DOHH2 (cell line): ENCODE measurements at regions not wholly inside any gene's neighbourhood (a gene's known extent, or its start where the extent isn't known, plus 50 kb on each side); places are given as distances from the start of the nearest gene placed in this dataset.

ENCODE experiments used
- H3F3A ChIP-seq: fragments of 200-600 bp; sonication (generic), shearing (Covaris generic); 2 replicates; pipeline ENCODE4 v1.6.0; 2016; ENCODE audit warnings: antibody characterized with exemption, mild to moderate bottlenecking; ENCODE audit not compliant: control insufficient read depth, insufficient read depth
- H3K27ac ChIP-seq: fragments of 200-600 bp; sonication (generic); 2 replicates; pipeline ENCODE4 v1.5.1; 2014; ENCODE audit warnings: low read depth, mild to moderate bottlenecking, low read length, moderate library complexity
- H3K27me3 ChIP-seq: fragments of 200-600 bp; sonication (generic); 2 replicates; pipeline ENCODE4 v1.6.1; 2014; ENCODE audit warnings: mild to moderate bottlenecking, low read length, mixed read lengths; ENCODE audit not compliant: control insufficient read depth
- H3K36me3 ChIP-seq: fragments of 200-600 bp; sonication (generic); 2 replicates; pipeline ENCODE4 v1.6.1; 2014; ENCODE audit warnings: mild to moderate bottlenecking, low read length, moderate library complexity, mixed read lengths; ENCODE audit not compliant: control insufficient read depth
- H3K4me1 ChIP-seq: fragments of 200-600 bp; sonication (generic); 2 replicates; pipeline ENCODE4 v1.6.1; 2014; ENCODE audit warnings: mild to moderate bottlenecking, low read length, mixed read lengths; ENCODE audit not compliant: control insufficient read depth
- H3K4me2 ChIP-seq: fragments of 200-600 bp; sonication (generic); 2 replicates; pipeline ENCODE4 v1.6.0; 2014; ENCODE audit warnings: mild to moderate bottlenecking, low read length, moderate library complexity
- H3K4me3 ChIP-seq: fragments of 200-600 bp; sonication (generic); 2 replicates; pipeline ENCODE4 v1.5.1; 2014; ENCODE audit warnings: mild to moderate bottlenecking, low read length, mixed read lengths
- H3K79me2 ChIP-seq: fragments of 200-600 bp; sonication (generic); 2 replicates; pipeline ENCODE4 v1.6.1; 2014; ENCODE audit warnings: mild to moderate bottlenecking, low read length, mixed read lengths; ENCODE audit not compliant: control insufficient read depth
- H3K9me2 ChIP-seq: fragments of 200-600 bp; sonication (generic); replicated peaks from 2 replicates; pipeline ENCODE4 v1.6.1; 2014; ENCODE audit warnings: mild to moderate bottlenecking, low read length, mixed read lengths; ENCODE audit not compliant: control insufficient read depth
- H3K9me3 ChIP-seq: fragments of 200-600 bp; sonication (generic); 2 replicates; pipeline ENCODE4 v1.6.1; 2014; ENCODE audit warnings: antibody characterized with exemption, low read length, mixed read lengths; ENCODE audit not compliant: control insufficient read depth, insufficient read depth
- H4K20me1 ChIP-seq: fragments of 200-600 bp; sonication (generic); 2 replicates; pipeline ENCODE4 v1.6.0; 2014; ENCODE audit warnings: low read depth, mild to moderate bottlenecking, antibody characterized with exemption, low read length, moderate library complexity; ENCODE audit not compliant: control insufficient read depth, insufficient read depth
- EZH2phosphoT487 ChIP-seq: fragments of 200-600 bp; sonication (generic); IDR thresholded peaks from 2 replicates; pipeline ENCODE4 v1.6.1; 2017; ENCODE audit warnings: borderline replicate concordance, mild to moderate bottlenecking, antibody characterized with exemption, low read length, moderate library complexity, mixed read lengths
- TF ChIP-seq, protein P1 (sequence below): fragments of 200-600 bp; sonication (generic); IDR thresholded peaks from one replicate; pipeline ENCODE4 v1.5.1; 2014; ENCODE audit warnings: antibody characterized with exemption, mild to moderate bottlenecking, low read depth, low read length; ENCODE audit not compliant: poor library complexity, severe bottlenecking

DNA sequence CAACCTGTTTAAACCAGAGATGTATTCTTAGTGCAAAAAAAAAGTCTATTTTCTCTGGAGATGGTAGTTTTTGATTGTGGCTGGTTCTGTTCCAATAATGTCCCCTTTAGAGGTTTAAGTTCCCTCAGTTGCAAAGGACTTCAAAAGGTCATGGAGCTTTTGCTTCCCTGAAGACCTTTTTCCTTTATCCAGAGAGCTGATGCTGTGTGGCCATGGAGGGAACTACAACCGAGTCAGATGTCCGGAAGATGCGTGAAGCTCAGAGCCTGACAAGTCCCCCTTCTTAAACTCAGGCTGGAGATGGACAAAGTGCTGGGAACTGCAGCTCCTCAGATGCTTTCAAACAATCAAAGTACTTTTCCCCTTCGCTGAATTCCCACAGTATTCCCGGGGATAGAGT, 176.1 kb downstream of the TMEM18 start:
- H3K4me1 ChIP-seq = no peaks in the 10 kb centered on the region
- H4K20me1 ChIP-seq = no peaks in the 10 kb centered on the region
- no peak for TF ChIP-seq EZH2phosphoT487
- TF ChIP-seq, protein P1, sequence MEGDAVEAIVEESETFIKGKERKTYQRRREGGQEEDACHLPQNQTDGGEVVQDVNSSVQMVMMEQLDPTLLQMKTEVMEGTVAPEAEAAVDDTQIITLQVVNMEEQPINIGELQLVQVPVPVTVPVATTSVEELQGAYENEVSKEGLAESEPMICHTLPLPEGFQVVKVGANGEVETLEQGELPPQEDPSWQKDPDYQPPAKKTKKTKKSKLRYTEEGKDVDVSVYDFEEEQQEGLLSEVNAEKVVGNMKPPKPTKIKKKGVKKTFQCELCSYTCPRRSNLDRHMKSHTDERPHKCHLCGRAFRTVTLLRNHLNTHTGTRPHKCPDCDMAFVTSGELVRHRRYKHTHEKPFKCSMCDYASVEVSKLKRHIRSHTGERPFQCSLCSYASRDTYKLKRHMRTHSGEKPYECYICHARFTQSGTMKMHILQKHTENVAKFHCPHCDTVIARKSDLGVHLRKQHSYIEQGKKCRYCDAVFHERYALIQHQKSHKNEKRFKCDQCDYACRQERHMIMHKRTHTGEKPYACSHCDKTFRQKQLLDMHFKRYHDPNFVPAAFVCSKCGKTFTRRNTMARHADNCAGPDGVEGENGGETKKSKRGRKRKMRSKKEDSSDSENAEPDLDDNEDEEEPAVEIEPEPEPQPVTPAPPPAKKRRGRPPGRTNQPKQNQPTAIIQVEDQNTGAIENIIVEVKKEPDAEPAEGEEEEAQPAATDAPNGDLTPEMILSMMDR = no peak
- H3K36me3 ChIP-seq = no peaks in the 10 kb centered on the region
- H3K27me3 ChIP-seq = no peaks in the 10 kb centered on the region
- no peak overlapping the region for H3K4me3 ChIP-seq
- no peak overlapping the region for H3K27ac ChIP-seq
- no peak overlapping the region for H3K4me2 ChIP-seq
- no peaks in the 10 kb centered on the region for H3K9me3 ChIP-seq
- H3K9me2 ChIP-seq = no peaks in the 10 kb centered on the region
- no peaks in the 10 kb centered on the region for H3F3A ChIP-seq
- no peaks in the 10 kb centered on the region for H3K79me2 ChIP-seq

DNA sequence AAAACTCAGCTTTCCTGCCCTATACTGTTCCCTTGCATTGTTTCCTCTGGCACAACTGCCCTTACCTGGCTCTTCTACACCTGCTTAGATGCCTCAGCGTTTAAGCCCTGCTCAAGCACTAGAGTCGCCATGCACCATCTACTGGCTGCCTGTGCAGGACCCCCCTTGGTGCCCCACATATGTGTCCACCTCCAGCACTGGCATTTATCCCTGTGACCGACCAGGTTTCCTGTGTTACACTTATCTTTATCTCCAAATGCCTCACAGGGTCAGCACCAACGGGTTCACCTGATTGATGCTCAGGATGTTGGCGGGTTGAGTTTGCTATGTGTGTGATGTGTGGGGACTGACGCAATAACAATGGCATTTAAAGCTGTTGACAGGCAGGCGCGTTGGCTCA, 177.5 kb downstream of the TMEM18 start:
- Histone ChIP-seq H3K9me3 (no peaks in the 10 kb centered on the region), H3K9me2 (no peaks in the 10 kb centered on the region), H3K4me2 (no peak overlapping the region), H3K79me2 (no peaks in the 10 kb centered on the region), H3F3A (no peaks in the 10 kb centered on the region), H3K4me3 (no peak overlapping the region), H4K20me1 (no peaks in the 10 kb centered on the region), H3K27ac (no peak overlapping the region), H3K27me3 (no peaks in the 10 kb centered on the region), H3K36me3 (no peaks in the 10 kb centered on the region), H3K4me1 (no peaks in the 10 kb centered on the region)
- TF ChIP-seq, protein P1 = no peak
- TF ChIP-seq EZH2phosphoT487 = no peak

DNA sequence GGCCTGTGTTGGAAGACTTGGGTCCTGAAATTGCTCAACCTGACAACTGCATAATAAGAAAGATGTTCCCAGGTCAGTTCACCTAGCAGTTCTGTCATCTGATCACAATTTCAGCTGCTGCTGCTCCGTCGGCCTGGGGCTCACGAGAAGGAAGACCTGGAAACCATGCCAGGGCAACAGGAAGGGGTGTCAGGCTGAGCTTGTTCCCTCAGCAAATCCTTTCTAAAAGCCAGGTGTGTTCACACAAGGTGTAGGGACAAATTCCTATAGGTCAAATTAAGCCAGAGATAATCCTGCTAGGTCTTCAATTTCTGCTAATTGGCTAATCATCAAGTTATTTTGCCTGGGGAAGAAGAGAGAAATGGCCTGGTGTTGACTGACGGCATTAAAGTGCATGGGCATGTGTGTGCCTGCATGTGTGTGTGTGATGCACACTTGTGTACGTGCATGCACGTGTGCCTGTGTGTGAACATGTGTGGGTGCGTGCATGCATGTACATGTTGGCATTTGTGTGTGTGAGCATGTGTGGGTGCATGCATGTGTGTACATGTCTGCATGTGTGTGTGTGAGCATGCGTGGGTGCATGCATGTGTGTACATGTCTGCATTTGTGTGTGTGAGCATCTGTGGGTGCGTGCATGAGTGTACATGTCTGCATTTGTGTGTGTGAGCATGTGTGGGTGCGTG, 178.6 kb downstream of the TMEM18 start:
- Histone ChIP-seq H3K4me2 (no peak overlapping the region), H3F3A (no peaks in the 10 kb centered on the region), H3K9me3 (no peaks in the 10 kb centered on the region), H3K9me2 (no peaks in the 10 kb centered on the region), H3K4me3 (no peak overlapping the region), H4K20me1 (no peaks in the 10 kb centered on the region), H3K79me2 (no peaks in the 10 kb centered on the region), H3K27ac (no peak overlapping the region), H3K4me1 (no peaks in the 10 kb centered on the region), H3K27me3 (no peaks in the 10 kb centered on the region), H3K36me3 (no peaks in the 10 kb centered on the region)
- TF ChIP-seq, protein P1 = no peak
- no peak for TF ChIP-seq EZH2phosphoT487
